HUES48 (cell line): ENCODE measurements at regions not wholly inside any gene's neighbourhood (a gene's known extent, or its start where the extent isn't known, plus 50 kb on each side); places are given as distances from the start of the nearest gene placed in this dataset.

Source experiments
- H3K27ac ChIP-seq: one replicate; pipeline ENCODE4 v1.7.0; 2013; ENCODE audit warnings: low read depth, low read length, inconsistent platforms
- H3K27me3 ChIP-seq: 2 replicates; pipeline ENCODE4 v1.6.1; 2013; ENCODE audit warnings: mild to moderate bottlenecking, low read length; ENCODE audit not compliant: control insufficient read depth, insufficient read depth
- H3K36me3 ChIP-seq: 2 replicates; pipeline ENCODE4 v1.6.1; 2013; ENCODE audit warnings: low read length; ENCODE audit not compliant: control insufficient read depth, insufficient read depth
- H3K4me1 ChIP-seq: 2 replicates; pipeline ENCODE4 v1.6.1; 2013; ENCODE audit warnings: mild to moderate bottlenecking, low read length; ENCODE audit not compliant: control insufficient read depth, insufficient read depth
- H3K4me3 ChIP-seq: 2 replicates; pipeline ENCODE4 v1.5.1; 2013; ENCODE audit warnings: mild to moderate bottlenecking, low read depth, low read length
- H3K9ac ChIP-seq: 2 replicates; pipeline ENCODE4 v1.6.1; 2013; ENCODE audit warnings: mild to moderate bottlenecking, low read depth, low read length, moderate library complexity
- H3K9me3 ChIP-seq: 2 replicates; pipeline ENCODE4 v1.6.1; 2013; ENCODE audit warnings: low read length; ENCODE audit not compliant: control insufficient read depth, insufficient read depth

- no peak overlapping the region for H3K27ac ChIP-seq
- no peaks in the 10 kb centered on the region for H3K36me3 ChIP-seq
- H3K27me3 ChIP-seq, result no peaks in the 10 kb centered on the region
- H3K4me3 ChIP-seq, result no peak overlapping the region
- peaks cover 22% of the 10 kb centered on the region for H3K4me1 ChIP-seq
- H3K9me3 ChIP-seq, result no peaks in the 10 kb centered on the region
- no peak overlapping the region for H3K9ac ChIP-seq
Measured at GRCh38 chr2:12424219-12424618, 292.5 kb upstream of the TRIB2 start.

GRCh38 chr2:12424809-12425208, 291.9 kb upstream of the TRIB2 start:
- Histone ChIP-seq H3K4me3 (no peak overlapping the region), H3K4me1 (peaks cover 28% of the 10 kb centered on the region), H3K9me3 (no peaks in the 10 kb centered on the region), H3K27ac (no peak overlapping the region), H3K27me3 (no peaks in the 10 kb centered on the region), H3K9ac (no peak overlapping the region), H3K36me3 (no peaks in the 10 kb centered on the region)

GRCh38 chr2:12428324-12428723, 288.4 kb upstream of the TRIB2 start:
- Histone ChIP-seq H3K4me3 (no peak overlapping the region), H3K4me1 (peaks cover 28% of the 10 kb centered on the region), H3K9me3 (no peaks in the 10 kb centered on the region), H3K27ac (peak overlapping the region; percentile 52), H3K36me3 (no peaks in the 10 kb centered on the region), H3K9ac (no peak overlapping the region), H3K27me3 (no peaks in the 10 kb centered on the region)

- Histone ChIP-seq H3K27me3 (no peaks in the 10 kb centered on the region), H3K9me3 (no peaks in the 10 kb centered on the region), H3K4me3 (no peak overlapping the region), H3K4me1 (peaks cover 28% of the 10 kb centered on the region), H3K9ac (no peak overlapping the region), H3K27ac (peak overlapping the region; percentile 52), H3K36me3 (no peaks in the 10 kb centered on the region)
Measured at GRCh38 chr2:12428786-12429185, 287.9 kb upstream of the TRIB2 start.

GRCh38 chr2:12429779-12430406, 286.8 kb upstream of the TRIB2 start:
- Histone ChIP-seq H3K36me3 (no peaks in the 10 kb centered on the region), H3K27me3 (no peaks in the 10 kb centered on the region), H3K9me3 (no peaks in the 10 kb centered on the region), H3K4me1 (peaks cover 25% of the 10 kb centered on the region), H3K4me3 (no peak overlapping the region), H3K27ac (no peak overlapping the region), H3K9ac (no peak overlapping the region)

GRCh38 chr2:12430407-12431133, 286.2 kb upstream of the TRIB2 start:
- Histone ChIP-seq H3K36me3 (no peaks in the 10 kb centered on the region), H3K4me3 (no peak overlapping the region), H3K9me3 (no peaks in the 10 kb centered on the region), H3K9ac (no peak overlapping the region), H3K27ac (no peak overlapping the region), H3K4me1 (peaks cover 22% of the 10 kb centered on the region), H3K27me3 (no peaks in the 10 kb centered on the region)

- H3K27ac ChIP-seq, result no peak overlapping the region
- peaks cover 19% of the 10 kb centered on the region for H3K4me1 ChIP-seq
- no peaks in the 10 kb centered on the region for H3K27me3 ChIP-seq
- no peaks in the 10 kb centered on the region for H3K9me3 ChIP-seq
- no peaks in the 10 kb centered on the region for H3K36me3 ChIP-seq
- H3K4me3 ChIP-seq, result no peak overlapping the region
- no peak overlapping the region for H3K9ac ChIP-seq
Measured at GRCh38 chr2:12432985-12433625, 283.6 kb upstream of the TRIB2 start.

- Histone ChIP-seq H3K27me3 (no peaks in the 10 kb centered on the region), H3K9me3 (no peaks in the 10 kb centered on the region), H3K4me1 (peaks cover 19% of the 10 kb centered on the region), H3K9ac (no peak overlapping the region), H3K4me3 (no peak overlapping the region), H3K27ac (no peak overlapping the region), H3K36me3 (no peaks in the 10 kb centered on the region)
Measured at GRCh38 chr2:12433626-12433990, 283.1 kb upstream of the TRIB2 start.

- H3K4me1 ChIP-seq, result peaks cover 8% of the 10 kb centered on the region; the same call in 1 of the 2 replicates
- H3K27me3 ChIP-seq, result no peaks in the 10 kb centered on the region
- no peak overlapping the region for H3K4me3 ChIP-seq
- no peak overlapping the region for H3K9ac ChIP-seq
- H3K27ac ChIP-seq, result no peak overlapping the region
- no peaks in the 10 kb centered on the region for H3K36me3 ChIP-seq
- H3K9me3 ChIP-seq, result no peaks in the 10 kb centered on the region
Measured at GRCh38 chr2:12434630-12435098, 282.1 kb upstream of the TRIB2 start.

GRCh38 chr2:12435430-12436222, 281.1 kb upstream of the TRIB2 start:
- H3K27ac ChIP-seq, result no peak overlapping the region
- H3K36me3 ChIP-seq, result no peaks in the 10 kb centered on the region
- no peak overlapping the region for H3K9ac ChIP-seq
- peaks cover 7% of the 10 kb centered on the region; the same call in 1 of the 2 replicates for H3K4me1 ChIP-seq
- no peaks in the 10 kb centered on the region for H3K9me3 ChIP-seq
- no peak overlapping the region for H3K4me3 ChIP-seq
- no peaks in the 10 kb centered on the region for H3K27me3 ChIP-seq
